Keratinocyte (primary cell): ENCODE measurements at regions not wholly inside any gene's neighbourhood (a gene's known extent, or its start where the extent isn't known, plus 50 kb on each side); places are given as distances from the start of the nearest gene placed in this dataset.

Source experiments
- DNase-seq: peaks from one replicate; pipeline ENCODE4 v3.0.0-alpha.2; 2011; ENCODE audit warnings: low read depth, missing footprints, low spot score
- FAIRE-seq: peaks from 2 replicates; lab custom pipeline; 2011; peaks lifted over from hg19 to GRCh38; lab: Jason Lieb, UNC
- H2AFZ ChIP-seq: 2 replicates; pipeline ENCODE4 v1.6.0; 2012; ENCODE audit warnings: low read length, control low read depth, inconsistent platforms; ENCODE audit not compliant: control insufficient read depth
- H3K27ac ChIP-seq: 2 replicates; pipeline ENCODE4 v1.5.1; 2011; ENCODE audit warnings: low read length; ENCODE audit not compliant: control insufficient read depth, insufficient read depth
- H3K27me3 ChIP-seq: 3 replicates; pipeline ENCODE4 v1.6.0; 2011; ENCODE audit warnings: low read length; ENCODE audit not compliant: control insufficient read depth, insufficient read depth; ENCODE audit errors: extremely low read depth
- H3K36me3 ChIP-seq, 2 experiments: 2 replicates in 1 of 2; 3 replicates in 1 of 2; pipeline ENCODE4 v1.5.1; 2011; ENCODE audit warnings: low read length in 2 of 2, mild to moderate bottlenecking in 1 of 2; ENCODE audit not compliant: control insufficient read depth in 2 of 2, insufficient read depth in 2 of 2; ENCODE audit errors: extremely low read depth in 1 of 2
- H3K4me1 ChIP-seq: 3 replicates; pipeline ENCODE4 v1.5.1; 2011; ENCODE audit warnings: low read length; ENCODE audit not compliant: control insufficient read depth, insufficient read depth; ENCODE audit errors: extremely low read depth
- H3K4me2 ChIP-seq: 3 replicates; pipeline ENCODE4 v1.6.0; 2011; ENCODE audit warnings: low read depth, low read length; ENCODE audit not compliant: control insufficient read depth, insufficient read depth; ENCODE audit errors: extremely low read depth
- H3K4me3 ChIP-seq, 3 experiments: fragments of 200-600 bp in 1 of 3; sonication (generic) in 1 of 3; 2 replicates in 2 of 3; 3 replicates in 1 of 3; pipeline ENCODE4 v1.5.1; 2011 to 2016; ENCODE audit warnings: low read length in 3 of 3, mild to moderate bottlenecking in 3 of 3, control low read depth in 2 of 3, inconsistent platforms in 1 of 3, low read depth in 1 of 3, mixed read lengths in 1 of 3, mixed run types in 1 of 3, moderate library complexity in 1 of 3; ENCODE audit not compliant: control insufficient read depth in 2 of 3, insufficient read depth in 2 of 3; ENCODE audit errors: extremely low read depth in 1 of 3
- H3K79me2 ChIP-seq: 2 replicates; pipeline ENCODE4 v1.6.0; 2012; ENCODE audit warnings: low read length; ENCODE audit not compliant: control insufficient read depth, insufficient read depth
- H3K9ac ChIP-seq: 3 replicates; pipeline ENCODE4 v1.6.0; 2011; ENCODE audit warnings: low read length; ENCODE audit not compliant: control insufficient read depth, insufficient read depth; ENCODE audit errors: extremely low read depth
- H3K9me1 ChIP-seq: 3 replicates; pipeline ENCODE4 v1.6.0; 2011; ENCODE audit warnings: low read length; ENCODE audit not compliant: control insufficient read depth, insufficient read depth; ENCODE audit errors: extremely low read depth
- H3K9me3 ChIP-seq: 2 replicates; pipeline ENCODE4 v1.5.1; 2012; ENCODE audit warnings: low read depth, low read length; ENCODE audit not compliant: control insufficient read depth
- H4K20me1 ChIP-seq: 3 replicates; pipeline ENCODE4 v1.6.0; 2011; ENCODE audit warnings: low read length; ENCODE audit not compliant: control insufficient read depth, insufficient read depth; ENCODE audit errors: extremely low read depth
- EZH2 ChIP-seq: IDR thresholded peaks from one replicate; pipeline ENCODE4 v1.6.1; 2012; ENCODE audit warnings: inconsistent platforms, mild to moderate bottlenecking, low read length, moderate library complexity
- dilution Hi-C: fragments of 300-500 bp; cut with MboI; formaldehyde crosslinking; loops from one replicate; pipeline ENCODE4 v1.7.0; 2020; ENCODE audit warnings: low sequenced_read_pairs; ENCODE audit not compliant: extremely low pct_ligation_motif_present
- TF ChIP-seq, protein P1 (sequence below), 3 experiments: IDR thresholded peaks in 1 of 3; conservative IDR thresholded peaks in 1 of 3; optimal IDR thresholded peaks in 1 of 3; 2 replicates in 2 of 3; 3 replicates in 1 of 3; pipeline versions ENCODE3 to v1.5.1; 2011; ENCODE audit warnings: low read length in 3 of 3, mild to moderate bottlenecking in 3 of 3, moderate library complexity in 2 of 3, control low read depth in 1 of 3, inconsistent platforms in 1 of 3; ENCODE audit not compliant: insufficient read depth in 2 of 3; ENCODE audit errors: extremely low read depth in 1 of 3

DNA sequence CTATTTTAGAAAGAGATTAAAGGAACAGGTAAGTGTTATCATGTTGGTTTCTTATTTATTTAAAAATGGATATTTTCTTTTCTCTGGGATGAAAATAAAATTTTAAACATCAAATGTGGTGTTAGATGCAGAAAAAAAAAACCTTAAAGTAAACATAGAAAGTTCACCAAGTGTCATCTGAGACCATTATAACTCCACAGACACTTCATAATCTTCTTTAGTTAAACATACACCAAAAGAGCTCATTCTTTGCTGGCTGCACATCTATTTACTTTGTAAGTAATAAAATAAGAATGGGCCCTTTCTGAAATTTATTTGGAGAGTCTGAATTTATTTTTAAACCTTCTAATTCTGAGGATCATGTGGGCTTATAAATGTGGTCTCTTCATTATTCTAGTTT is 460.7 kb upstream of the CTSO start:
- Histone ChIP-seq H3K9me3 (no peaks in the 10 kb centered on the region), H3K79me2 (no peaks in the 10 kb centered on the region), H3K27ac (no peak overlapping the region), H3K4me2 (no peak overlapping the region), H2AFZ (no peak overlapping the region), H3K9ac (no peak overlapping the region), H4K20me1 (no peaks in the 10 kb centered on the region), H3K36me3 (no peaks in the 10 kb centered on the region), H3K27me3 (no peaks in the 10 kb centered on the region), H3K4me3 (no peak overlapping the region), H3K4me1 (no peaks in the 10 kb centered on the region), H3K9me1 (no peaks in the 10 kb centered on the region)
- DNase-seq (no peak), FAIRE-seq (no peak)
- dilution Hi-C loops: no loop called here
- TF ChIP-seq EZH2: no peak
- TF ChIP-seq, protein P1, sequence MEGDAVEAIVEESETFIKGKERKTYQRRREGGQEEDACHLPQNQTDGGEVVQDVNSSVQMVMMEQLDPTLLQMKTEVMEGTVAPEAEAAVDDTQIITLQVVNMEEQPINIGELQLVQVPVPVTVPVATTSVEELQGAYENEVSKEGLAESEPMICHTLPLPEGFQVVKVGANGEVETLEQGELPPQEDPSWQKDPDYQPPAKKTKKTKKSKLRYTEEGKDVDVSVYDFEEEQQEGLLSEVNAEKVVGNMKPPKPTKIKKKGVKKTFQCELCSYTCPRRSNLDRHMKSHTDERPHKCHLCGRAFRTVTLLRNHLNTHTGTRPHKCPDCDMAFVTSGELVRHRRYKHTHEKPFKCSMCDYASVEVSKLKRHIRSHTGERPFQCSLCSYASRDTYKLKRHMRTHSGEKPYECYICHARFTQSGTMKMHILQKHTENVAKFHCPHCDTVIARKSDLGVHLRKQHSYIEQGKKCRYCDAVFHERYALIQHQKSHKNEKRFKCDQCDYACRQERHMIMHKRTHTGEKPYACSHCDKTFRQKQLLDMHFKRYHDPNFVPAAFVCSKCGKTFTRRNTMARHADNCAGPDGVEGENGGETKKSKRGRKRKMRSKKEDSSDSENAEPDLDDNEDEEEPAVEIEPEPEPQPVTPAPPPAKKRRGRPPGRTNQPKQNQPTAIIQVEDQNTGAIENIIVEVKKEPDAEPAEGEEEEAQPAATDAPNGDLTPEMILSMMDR (optimal IDR thresholded peaks at IDR 0.05 in 1 of 3, IDR thresholded peaks at IDR 0.05 in 1 of 3, conservative IDR thresholded peaks at IDR 0.05 in 1 of 3; ENCODE audit: extremely low read depth in 1 of 3, insufficient read depth in 2 of 3, low read length in 3 of 3): no peak

DNA sequence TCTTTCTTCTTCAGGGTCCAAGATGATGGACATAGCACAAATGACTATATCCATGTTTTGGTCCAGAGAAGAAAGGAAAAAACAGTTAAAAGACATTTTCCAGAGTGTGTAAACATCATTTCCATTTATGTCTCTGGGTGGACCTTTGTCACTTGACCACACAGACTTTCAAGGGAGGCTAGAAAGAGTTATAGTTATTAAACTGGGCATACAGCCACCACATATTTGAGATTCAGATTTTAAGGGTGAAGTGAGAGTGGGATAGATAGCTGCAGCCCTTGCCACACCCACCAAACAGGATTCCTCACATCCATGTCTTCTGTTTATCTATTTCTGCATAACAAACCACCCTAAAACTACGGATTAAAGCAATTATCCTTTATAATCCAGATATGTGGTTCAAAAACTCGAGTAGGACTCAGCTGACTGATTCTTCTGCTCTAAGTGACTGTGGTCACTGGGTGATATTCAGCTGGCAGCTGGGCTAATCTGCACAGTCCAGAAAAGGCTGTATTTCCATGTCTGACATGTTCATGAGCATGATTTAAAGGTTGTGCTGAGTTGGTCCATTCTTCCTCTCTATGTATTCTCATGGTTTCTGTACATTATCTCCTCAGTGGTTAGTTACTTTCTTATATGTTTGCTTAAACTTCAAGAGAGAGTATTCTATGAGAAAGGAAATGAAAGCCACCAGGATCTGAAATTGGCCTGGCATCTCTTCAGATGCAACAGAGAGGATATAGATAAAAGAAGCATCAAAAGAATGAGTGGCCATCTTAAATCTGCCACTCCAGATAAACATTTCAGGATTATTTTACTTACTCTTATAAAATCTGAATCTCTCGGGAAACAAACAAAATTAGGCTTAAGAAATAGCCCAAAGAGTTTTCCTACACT is 459.8 kb upstream of the CTSO start:
- H3K4me1 ChIP-seq: no peaks in the 10 kb centered on the region
- dilution Hi-C loops: no loop called here
- no peaks in the 10 kb centered on the region for H3K9me1 ChIP-seq
- H2AFZ ChIP-seq: no peak overlapping the region
- no peak overlapping the region for H3K27ac ChIP-seq
- no peaks in the 10 kb centered on the region for H3K79me2 ChIP-seq
- H4K20me1 ChIP-seq: no peaks in the 10 kb centered on the region
- DNase-seq (no peak), FAIRE-seq (no peak)
- H3K4me2 ChIP-seq: no peak overlapping the region
- no peaks in the 10 kb centered on the region for H3K9me3 ChIP-seq
- TF ChIP-seq EZH2: no peak
- no peak overlapping the region for H3K4me3 ChIP-seq
- no peaks in the 10 kb centered on the region for H3K36me3 ChIP-seq
- no peaks in the 10 kb centered on the region for H3K27me3 ChIP-seq
- no peak overlapping the region for H3K9ac ChIP-seq
